IPS-18c (cell line): ENCODE measurements at regions not wholly inside any gene's neighbourhood (a gene's known extent, or its start where the extent isn't known, plus 50 kb on each side); places are given as distances from the start of the nearest gene placed in this dataset.

Experiments
- H3K4me3 ChIP-seq: 2 replicates; pipeline ENCODE4 v1.7.0; 2013; ENCODE audit warnings: low read depth, mild to moderate bottlenecking, low read length, moderate library complexity; ENCODE audit not compliant: insufficient read depth
- H3K9me3 ChIP-seq: one replicate; pipeline ENCODE4 v1.6.1; 2013; ENCODE audit warnings: mild to moderate bottlenecking, low read length, moderate library complexity; ENCODE audit not compliant: control insufficient read depth, insufficient read depth

- H3K4me3 ChIP-seq: no peak overlapping the region
- no peaks in the 10 kb centered on the region for H3K9me3 ChIP-seq
Observed at GRCh38 chr13:44220948-44221347, 152.7 kb upstream of the SERP2 start.

DNA sequence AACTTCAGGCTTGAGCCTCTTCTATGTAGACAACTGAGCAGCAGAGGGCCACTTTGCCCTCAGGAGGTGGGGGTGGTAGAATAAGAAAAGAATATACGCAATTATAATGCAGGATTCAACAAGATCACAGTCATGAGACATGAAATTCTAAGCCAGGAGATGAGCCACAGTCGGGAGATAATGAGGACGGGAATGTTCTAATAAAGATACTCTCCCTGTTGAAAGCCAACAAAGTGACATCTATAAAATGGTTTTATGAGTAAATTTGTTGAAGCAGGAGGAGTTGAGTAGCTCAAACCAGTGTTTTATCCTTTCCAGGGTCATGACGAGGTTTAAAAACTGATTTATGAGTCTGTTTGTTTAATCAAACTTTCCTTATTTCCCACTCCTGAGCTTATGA, 152.0 kb upstream of the SERP2 start:
- Histone ChIP-seq H3K4me3 (no peak overlapping the region), H3K9me3 (no peaks in the 10 kb centered on the region)

DNA sequence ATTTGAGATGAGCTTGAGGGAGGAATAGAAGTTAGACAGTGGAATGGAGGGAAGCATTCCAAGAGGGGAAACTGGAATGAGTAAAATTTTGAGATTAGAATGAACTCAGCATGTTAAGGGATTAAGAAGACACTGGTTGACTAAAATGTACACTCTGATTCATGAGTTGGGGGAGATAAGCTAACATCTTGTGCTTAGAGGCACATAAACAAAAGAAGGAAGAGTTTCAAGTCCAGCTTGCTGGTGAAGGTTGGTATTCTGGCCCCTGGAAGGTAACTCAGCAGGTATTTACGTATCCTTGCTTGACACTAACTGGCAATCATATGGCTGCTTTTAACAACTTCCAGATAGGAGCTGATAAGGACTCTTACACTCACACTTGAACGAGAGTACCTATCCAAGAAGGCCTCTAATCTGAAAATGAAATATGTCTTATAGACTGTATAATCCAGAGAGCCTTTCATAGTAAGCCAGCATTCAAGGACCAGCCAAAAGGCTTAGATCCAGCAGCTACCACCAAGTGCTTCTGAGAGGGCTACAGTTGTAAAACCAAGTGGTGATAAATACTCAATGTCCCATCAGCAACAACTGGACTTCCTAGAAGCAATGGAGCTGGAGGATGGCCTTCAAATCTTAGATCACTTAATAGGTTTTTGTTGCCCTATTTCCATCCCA, 149.7 kb upstream of the SERP2 start:
- no peaks in the 10 kb centered on the region for H3K9me3 ChIP-seq

DNA sequence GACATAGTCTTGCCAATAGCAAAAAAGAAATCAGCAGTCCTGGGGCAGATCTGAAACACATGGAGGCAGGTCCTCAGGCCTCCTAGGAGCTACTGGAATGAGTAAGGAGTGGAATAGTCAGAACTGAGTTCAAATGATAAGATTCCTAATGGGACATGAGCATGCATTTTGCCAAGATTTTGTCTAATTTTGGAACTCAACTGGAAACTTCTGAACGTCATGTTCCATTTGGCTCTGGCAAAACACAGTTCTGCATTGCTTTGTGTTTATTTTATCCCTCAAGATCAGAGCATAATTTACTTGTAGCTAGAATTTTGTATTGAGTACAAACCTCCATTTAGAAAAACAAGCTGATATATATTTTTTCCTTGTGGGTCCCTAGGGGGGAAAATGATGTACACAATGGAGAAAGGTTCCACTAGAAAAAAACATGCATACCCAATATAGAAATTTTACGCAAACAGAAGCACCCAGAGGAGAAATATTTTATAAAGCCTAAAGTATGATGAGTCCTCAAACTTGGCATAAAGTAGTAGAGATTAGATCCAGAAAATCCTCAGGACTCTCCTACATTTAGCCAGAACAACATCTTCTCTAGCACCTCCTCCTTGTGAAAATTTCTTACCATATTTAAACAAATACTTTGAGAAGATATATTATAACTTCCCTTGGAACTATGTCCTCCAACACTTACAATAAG, 149.0 kb upstream of the SERP2 start:
- Histone ChIP-seq H3K9me3 (no peaks in the 10 kb centered on the region), H3K4me3 (no peak overlapping the region)

More for the DNA sequence above, 149.7 kb upstream of the SERP2 start:
- no peak overlapping the region for H3K4me3 ChIP-seq

- Histone ChIP-seq H3K9me3 (no peaks in the 10 kb centered on the region), H3K4me3 (no peak overlapping the region)
Observed at GRCh38 chr13:44229371-44230030, 144.1 kb upstream of the SERP2 start.

GRCh38 chr13:44230071-44230470, 143.6 kb upstream of the SERP2 start:
- H3K4me3 ChIP-seq: no peak overlapping the region
- H3K9me3 ChIP-seq: no peaks in the 10 kb centered on the region

GRCh38 chr13:44230736-44231135, 142.9 kb upstream of the SERP2 start:
- Histone ChIP-seq H3K4me3 (no peak overlapping the region), H3K9me3 (no peaks in the 10 kb centered on the region)

DNA sequence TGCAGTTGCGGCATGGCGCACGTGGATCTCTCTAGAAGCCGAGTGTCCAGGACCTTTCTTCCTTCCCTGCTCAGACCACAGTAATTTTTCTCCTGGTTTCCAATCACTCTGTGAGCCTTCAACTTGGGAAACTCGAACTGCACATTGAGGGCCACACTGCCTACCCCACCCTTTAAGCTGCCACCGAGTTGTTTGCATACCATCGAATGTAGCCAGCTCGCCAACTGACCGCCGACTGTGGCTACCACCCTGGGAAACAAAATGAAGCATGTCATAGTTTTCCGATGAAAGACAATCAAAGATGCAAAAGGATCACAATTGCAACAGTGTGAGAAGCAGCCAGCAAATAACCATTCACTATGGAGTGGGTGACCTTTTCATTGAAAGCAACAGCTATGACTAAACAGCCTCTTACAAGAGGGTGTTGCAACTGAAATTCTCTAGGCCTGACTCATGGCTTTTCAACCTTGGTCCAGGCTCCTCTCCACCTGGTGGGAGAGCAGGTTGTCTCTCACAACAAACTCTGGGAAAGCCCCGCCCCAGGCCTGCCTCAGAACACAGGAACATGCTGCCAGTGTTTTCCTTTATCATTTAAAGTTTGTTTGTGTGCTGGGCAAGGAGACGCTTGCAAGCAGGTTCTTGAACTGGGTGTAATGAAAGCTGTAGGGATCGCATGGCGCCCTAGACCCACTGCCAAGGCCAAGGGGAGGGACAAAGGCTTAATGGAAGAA, 141.7 kb upstream of the SERP2 start:
- H3K4me3 ChIP-seq: no peak overlapping the region
- no peaks in the 10 kb centered on the region for H3K9me3 ChIP-seq

DNA sequence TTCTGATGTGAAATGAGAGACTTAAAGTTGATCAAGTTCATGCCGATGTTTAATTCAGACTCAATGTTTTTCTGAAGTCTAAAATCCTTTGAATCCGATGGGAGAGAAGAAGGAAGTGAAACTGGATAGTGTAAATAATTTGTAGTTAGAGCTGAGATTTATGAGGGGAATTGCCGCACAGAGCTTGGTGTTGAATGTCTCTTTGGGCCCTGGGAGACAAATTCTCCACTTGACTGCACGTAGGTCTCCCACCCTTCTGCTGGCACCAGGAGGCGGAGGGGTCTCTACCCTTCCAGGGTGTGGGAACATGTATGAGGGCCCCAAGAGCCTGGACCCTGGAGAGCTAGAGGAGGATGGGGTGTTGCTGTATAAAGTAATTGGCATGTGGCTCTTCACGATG, 140.8 kb upstream of the SERP2 start:
- no peaks in the 10 kb centered on the region for H3K9me3 ChIP-seq
- no peak overlapping the region for H3K4me3 ChIP-seq

DNA sequence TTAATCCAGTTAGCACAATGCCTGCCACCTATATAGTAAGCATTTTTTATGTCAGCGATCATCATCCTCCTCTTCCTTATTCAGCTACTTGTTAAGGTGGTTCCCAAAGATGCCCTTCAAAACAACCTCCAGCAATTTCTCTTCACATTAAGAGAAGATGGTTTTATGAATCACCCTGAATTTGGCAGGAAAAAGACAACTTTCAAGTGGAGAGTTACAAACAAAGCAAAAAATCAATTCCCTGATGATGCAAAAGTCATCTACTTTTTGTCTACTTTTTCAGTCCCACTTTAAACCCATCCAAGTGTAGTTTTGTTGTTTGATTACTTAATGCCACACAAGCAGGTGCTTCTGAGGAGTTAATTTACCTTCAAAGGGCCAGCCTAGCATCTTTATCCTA, 139.1 kb upstream of the SERP2 start:
- H3K4me3 ChIP-seq: no peak overlapping the region
- no peaks in the 10 kb centered on the region for H3K9me3 ChIP-seq

DNA sequence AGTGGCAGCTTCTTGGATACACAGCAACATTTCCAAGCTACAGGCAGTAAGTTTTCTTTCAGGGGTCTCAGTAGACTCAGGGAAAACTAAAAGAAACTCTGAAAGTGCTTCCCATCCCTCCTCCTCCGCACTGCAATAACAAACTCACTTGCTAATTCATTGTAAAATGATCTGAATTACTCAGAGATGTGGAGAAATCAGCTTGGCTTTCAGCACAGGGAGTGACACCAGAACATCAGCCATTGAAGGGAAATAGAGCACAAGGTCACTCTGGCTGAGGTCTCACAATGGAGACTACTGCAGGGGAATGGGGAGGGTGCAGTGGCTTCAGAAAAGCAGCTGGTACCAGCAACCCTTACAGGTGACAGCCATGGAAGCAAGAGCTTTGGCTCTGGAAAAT, 137.3 kb upstream of the SERP2 start:
- Histone ChIP-seq H3K9me3 (no peaks in the 10 kb centered on the region), H3K4me3 (no peak overlapping the region)

DNA sequence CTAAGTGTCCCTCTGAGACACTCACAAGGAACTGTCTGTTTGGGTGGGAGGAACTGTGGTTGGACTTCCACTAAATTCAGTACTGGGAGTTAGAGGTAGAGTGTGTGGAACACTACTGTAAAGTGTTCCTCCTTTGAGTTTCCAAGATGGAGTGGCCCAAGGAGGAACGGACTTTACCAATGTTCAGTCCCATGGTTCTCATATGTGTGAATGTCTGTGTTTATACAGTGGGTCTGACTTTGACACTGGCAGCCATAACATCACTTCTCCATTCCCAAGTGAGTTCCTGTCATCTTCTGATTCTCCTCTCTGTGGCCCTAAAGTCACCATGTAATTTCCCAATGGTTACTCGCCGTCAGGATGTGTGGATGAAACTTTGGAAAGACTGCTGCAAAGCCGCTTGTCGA, 136.8 kb upstream of the SERP2 start:
- Histone ChIP-seq H3K9me3 (no peaks in the 10 kb centered on the region), H3K4me3 (no peak overlapping the region)

- Histone ChIP-seq H3K9me3 (no peaks in the 10 kb centered on the region), H3K4me3 (no peak overlapping the region)
Observed at GRCh38 chr13:44237276-44237767, 136.3 kb upstream of the SERP2 start.

DNA sequence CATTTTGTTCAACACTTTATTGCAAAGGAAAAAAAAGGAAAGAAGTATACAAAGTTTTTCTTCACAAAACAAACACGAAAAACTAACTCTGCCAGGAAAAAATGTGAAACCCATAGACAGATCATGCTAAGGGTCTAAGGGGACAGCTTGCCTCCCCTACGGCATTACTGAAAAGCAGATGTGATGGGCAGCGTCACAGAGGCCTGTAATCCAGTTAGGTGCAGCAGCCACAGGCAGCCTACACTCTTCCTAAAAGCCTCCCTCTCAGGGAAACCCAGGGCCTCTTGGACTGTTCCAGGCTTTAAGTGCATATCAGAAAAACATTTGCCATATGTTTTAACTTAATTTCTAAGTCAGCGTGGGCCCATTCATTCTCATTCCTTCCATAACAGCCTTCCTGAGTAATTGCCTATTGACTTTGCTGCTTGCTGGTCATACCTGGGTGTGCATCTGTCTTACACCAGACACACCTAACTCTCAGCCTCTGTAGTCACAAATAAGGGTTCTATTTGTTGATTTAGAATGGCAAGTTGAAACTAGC, 135.7 kb upstream of the SERP2 start:
- H3K9me3 ChIP-seq: no peaks in the 10 kb centered on the region
- no peak overlapping the region for H3K4me3 ChIP-seq

DNA sequence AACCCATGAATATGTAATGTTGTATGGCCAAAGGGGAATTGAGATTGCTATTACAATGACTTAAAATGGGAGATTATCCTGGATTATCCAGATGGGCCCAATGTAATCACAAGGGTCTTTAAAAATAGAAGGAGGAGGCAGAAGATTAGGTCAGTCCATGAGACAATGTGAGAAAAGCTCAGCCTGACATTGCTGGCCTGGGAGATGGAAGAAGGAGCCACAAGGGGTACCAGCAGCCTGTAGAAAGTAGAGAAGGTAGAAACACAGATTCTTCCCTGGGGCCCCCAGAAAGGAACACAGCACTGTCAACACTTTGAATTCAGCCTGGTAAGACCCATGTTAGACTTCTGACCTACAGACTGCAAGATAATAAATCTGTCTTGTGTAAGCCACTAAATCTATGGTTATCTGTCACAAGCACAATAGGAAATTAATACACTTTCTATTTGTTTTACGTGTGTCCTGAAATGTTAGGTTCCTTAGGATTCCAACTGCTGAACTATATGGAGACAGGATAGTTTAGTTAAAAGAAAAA, 132.9 kb upstream of the SERP2 start:
- Histone ChIP-seq H3K4me3 (no peak overlapping the region), H3K9me3 (peaks cover 2% of the 10 kb centered on the region)

DNA sequence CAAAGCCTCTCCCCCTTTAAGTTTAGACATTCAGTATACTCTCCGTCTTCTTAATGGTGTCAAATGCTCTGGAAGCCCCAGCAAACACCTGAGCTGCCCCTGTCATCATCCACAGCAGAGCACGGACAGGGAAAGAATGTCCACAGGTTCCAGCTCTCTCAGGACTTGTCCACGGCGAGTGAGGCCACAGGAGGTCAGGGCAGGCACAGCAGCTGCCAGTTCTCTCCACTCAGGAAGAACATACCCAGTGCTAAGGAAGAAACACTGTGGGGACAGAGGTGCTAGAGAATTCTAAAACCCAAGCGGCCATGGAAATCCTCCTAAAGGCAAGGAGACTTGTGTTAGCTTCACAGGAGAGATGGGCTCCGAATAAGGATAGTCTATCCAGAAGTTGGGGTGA, 132.0 kb upstream of the SERP2 start:
- H3K9me3 ChIP-seq: peaks cover 2% of the 10 kb centered on the region
- no peak overlapping the region for H3K4me3 ChIP-seq

GRCh38 chr13:44242766-44243165, 130.9 kb upstream of the SERP2 start:
- no peak overlapping the region for H3K4me3 ChIP-seq

More at GRCh38 chr13:44242766-44243165, 130.9 kb upstream of the SERP2 start:
- H3K9me3 ChIP-seq: peaks cover 2% of the 10 kb centered on the region
